Smooth muscle cell of the brain vasculature (primary cell): ENCODE measurements at regions not wholly inside any gene's neighbourhood (a gene's known extent, or its start where the extent isn't known, plus 50 kb on each side); places are given as distances from the start of the nearest gene placed in this dataset.

Source experiments
- DNase-seq: peaks from one replicate; pipeline ENCODE4 v3.0.0-alpha.2; 2012; ENCODE audit warnings: low read depth, low spot score

DNA sequence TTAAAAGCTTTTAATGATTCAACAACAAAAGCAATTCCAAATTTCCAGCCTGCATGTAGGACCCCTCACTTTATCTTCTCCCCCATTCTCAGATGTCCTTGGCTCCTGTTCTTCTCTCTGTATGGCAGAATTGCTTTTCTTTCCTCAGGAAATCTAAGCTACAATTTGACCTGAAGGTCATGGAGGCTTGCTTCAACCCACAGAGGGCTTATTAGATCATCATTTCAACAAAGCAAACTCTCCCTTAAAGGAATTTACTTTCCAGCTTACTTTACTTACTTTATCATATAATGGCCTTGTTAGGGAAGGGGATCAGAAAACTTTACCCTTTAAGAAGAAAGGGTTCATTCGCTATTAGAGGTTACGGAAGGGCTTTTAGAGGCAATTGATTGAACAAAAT lies 211.5 kb downstream of the RAD51AP2 start:
- DNase-seq, result no peak

DNA sequence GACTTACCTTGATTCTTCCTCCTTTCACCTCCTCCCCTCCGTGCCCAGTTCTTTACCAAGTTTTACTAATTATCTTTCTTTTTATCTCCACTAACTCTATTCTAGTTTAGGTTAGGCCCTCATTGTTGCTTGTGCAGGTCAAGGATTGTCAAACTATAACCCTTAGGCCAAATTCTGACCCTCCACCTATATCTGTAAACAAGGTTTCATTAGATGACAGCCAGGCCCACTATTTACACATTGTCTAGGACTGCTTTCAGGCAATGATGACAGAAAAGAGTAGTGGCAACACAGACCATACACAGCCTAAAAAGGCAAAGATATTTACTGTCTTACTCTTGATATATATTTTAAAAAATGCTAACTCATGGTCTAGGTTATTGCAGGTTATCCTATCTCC lies 212.0 kb downstream of the RAD51AP2 start:
- DNase-seq, result no peak

DNA sequence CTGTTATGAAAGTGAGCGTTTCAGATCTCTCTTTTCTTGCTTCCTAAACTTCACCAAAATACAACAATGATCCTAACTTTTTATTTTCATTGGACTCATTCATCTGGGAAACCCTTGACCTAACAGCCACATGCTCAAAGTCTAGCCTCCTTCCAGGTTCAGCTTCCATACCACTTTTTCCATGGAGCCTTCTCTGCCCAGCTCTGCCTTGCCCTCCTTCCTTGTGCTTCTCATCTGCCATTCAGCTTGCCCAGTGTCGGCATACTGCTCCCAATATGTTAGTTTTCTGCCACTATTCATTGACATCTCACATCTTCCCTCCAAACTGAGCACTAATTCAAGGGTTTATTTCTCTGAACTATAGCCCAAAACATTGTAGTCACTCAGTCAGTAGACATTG lies 214.7 kb downstream of the RAD51AP2 start:
- DNase-seq, result no peak

DNA sequence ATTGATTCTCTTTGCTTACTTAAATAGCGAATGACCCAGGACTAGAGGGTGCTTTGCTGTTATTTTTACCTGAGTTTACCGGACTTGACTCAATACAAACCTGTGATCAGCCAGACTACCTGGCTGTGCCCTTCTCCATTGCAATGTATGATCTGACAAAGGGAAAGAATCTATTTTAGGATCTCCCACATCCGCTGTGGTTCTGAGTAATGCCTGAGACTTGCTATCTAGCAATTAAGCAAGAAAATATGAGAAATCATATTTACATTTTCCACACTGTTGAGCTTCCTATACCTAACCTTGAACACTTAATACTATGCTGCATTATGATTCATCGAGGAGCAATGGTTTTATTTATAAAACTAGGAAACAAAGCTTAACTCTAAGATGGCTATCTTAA lies 215.2 kb downstream of the RAD51AP2 start:
- DNase-seq, result no peak

DNA sequence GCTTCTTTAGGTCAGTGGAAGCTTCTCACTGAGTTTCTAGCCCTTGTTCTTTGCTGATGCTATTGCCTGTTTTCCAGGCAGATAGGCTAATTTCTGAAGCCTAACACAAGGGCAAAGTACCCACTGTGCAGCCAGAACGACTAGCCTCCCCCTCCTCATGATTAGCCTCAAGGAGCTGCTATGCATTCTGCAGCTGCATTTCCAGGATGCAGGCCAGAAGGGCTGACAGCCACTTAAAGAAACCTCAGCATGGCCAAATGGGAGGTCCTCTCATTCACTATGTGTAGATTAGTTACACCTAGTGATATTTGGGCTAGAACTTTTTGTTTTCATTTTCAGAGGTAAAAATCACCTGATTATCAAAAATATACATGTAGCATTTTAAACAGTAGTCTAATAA lies 216.0 kb downstream of the RAD51AP2 start:
- no peak for DNase-seq

DNA sequence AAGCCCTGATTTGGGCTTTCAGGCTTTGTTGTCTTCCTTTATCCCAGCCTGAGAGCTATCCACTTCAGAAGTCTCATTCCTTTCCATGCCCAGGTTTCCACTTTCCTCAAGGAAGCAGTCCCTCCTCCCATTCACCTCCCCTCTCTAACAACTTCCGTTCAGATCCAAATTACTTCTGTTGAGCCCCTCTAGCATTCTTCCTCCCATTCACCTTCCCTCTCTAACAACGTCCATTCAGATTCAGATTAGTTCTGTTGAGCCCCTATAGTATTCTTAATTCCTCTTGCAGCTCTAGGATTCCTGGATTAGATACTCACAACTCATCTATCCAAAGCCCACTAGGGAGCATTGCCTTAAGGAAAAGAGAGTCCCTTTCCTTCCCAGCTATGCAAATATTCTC lies 216.8 kb downstream of the RAD51AP2 start:
- no peak for DNase-seq

DNA sequence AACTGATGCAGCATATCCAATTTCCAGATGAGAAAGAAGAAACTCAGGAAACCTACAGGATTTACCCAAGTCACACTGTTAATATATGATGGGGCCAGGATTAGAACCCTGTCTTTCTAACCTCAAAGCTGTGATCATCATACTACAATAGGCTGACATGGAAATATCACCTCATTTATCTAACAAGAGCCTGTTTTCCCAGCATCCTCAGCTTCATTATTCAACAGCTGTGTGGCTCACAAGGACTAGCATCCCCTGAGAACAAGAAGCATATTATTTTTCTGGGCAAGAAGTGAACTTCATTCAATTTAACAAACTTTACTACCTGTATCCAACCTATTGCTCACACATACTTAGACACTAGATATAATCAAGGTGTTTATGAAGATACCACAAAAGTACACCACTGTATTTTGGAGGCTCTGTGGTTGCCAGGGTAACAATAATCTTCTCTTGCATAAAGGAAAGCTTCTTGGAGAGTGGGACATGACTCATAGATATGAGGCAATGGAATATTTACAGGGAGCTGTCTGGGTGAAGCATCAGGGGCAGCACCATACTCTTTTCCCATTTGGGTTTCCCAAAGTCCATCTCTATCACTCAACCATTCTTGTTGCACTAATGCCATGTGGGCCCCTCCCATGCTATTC lies 218.2 kb downstream of the RAD51AP2 start:
- no peak for DNase-seq

DNA sequence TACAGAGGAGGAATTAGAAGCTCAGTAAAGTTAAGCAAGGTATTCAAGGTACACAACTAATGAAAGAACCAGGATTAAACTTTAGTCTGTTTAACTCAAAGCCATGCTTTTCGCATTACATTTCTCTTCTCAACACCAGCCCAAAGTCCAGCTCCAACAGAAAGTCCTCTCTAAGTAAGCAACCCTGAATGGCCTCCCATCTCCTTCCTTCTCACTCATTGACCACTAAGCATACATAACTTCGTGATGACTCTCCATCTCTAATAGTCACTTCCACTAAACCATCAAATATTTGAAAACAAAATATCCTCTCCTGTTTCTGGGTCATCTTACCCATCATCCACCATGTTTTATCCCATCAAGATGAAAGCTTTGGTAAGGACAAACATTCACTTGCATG lies 219.8 kb downstream of the RAD51AP2 start:
- DNase-seq, result no peak

DNA sequence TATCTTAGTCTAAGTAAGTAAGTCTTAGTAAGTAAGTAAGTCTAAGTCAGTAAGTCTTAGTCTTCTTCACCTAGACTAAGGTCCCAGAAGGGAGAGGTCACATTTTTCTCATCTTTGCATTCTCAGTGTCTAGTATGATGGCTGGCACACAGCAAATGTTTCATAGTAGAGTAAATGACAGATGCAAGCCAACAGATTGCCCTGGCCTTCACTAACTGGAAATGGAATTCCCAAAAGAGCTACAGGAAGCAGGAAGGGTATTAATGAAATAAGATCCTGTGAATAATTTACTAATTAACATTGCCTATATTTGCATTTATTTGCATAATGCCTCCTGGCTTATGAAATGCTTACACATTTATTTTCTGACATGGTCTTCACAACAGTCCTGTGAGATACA lies 221.6 kb downstream of the RAD51AP2 start:
- DNase-seq, result no peak

DNA sequence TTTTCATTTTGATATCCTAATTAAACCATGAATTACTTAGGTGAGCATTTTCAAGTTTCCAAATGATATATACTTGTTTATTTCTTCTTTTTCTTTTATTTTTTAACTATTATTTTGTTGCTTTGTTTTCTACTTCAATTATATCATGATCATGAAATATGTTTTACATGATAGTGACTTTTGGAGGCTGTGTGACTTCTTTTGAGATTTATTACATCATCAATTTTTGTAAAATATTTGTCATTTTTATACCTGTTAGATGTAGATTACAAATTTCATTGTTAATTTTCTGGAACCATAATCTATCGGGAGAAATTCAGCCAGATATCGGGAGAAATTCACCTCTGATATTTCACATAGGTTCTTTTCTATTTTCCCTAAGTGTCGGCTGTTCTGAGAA lies 228.6 kb downstream of the RAD51AP2 start:
- DNase-seq, result no peak

DNA sequence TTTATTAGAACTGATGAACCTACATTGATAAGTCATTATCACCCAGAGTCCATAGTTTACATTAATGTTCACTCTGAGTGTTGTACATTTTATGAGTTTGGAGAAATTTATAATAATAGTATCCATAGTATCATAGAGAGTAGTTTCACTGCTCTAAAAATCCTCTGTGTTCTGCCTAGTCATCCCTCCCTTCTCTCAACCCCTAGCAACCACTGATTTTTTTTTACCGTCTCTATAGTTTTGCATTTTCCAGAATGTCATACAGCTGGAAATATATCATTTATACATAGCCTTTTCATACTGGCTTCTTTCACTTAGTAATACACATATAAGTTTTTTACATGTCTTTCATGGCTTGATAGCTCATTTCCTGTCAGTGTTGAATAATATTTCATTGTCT lies 231.1 kb downstream of the RAD51AP2 start:
- DNase-seq, result no peak

DNA sequence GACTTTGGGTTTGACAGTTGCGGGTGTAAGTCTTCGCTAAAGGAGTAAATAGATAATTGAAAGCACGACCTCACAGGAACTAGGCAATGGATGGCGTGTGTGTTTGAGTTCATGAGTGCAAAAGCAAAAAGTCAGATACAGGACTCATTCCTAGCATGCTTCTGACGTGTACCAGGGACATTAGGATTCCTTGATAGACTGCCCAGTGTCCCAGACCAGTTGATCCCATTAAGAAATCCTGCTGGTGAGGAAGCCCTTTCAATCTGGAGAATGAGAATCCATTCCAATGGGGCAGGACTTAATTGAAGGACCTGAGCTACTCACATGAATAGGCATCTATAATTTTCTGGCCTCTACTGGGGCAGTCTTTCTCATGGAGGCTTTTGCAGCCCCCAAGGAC lies 235.4 kb downstream of the RAD51AP2 start:
- no peak for DNase-seq

DNA sequence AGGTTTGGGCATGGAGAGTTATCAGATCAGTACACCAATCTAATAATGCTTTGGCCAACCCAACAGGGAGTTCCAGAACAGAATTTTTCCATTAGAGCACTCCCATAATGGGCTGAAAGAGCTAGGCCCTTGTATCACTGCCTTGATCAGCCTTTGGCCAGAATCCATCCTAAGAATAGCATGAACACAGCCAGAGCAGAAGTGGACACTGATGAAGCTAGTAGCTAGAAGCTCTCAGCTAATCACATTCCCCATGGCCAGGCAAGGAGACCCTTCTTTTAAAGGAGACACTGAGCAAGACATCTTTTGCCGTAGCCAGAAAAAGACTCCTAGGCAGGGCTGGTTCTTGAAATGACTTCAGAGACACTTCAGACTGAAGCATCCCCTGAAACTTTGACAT lies 236.0 kb downstream of the RAD51AP2 start:
- DNase-seq, result no peak

DNA sequence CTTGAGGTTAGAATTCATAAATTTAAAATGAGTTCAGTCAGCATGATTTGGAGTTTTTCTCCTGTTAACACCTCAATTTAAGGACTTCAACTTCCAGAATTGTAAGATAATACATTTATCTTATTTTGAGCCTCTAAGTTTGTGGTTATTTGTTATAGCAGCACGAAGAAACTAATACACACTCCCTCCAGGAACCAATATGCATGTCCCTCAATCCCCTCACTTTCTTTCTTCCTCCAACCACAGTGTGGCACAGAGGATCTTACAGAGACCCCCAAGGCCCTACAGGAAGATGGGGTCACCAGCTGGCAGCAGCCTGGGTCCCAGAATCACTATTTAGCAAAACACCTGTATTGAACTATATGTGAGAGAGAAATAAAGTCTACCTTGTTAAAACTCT lies 242.0 kb downstream of the RAD51AP2 start:
- no peak for DNase-seq

DNA sequence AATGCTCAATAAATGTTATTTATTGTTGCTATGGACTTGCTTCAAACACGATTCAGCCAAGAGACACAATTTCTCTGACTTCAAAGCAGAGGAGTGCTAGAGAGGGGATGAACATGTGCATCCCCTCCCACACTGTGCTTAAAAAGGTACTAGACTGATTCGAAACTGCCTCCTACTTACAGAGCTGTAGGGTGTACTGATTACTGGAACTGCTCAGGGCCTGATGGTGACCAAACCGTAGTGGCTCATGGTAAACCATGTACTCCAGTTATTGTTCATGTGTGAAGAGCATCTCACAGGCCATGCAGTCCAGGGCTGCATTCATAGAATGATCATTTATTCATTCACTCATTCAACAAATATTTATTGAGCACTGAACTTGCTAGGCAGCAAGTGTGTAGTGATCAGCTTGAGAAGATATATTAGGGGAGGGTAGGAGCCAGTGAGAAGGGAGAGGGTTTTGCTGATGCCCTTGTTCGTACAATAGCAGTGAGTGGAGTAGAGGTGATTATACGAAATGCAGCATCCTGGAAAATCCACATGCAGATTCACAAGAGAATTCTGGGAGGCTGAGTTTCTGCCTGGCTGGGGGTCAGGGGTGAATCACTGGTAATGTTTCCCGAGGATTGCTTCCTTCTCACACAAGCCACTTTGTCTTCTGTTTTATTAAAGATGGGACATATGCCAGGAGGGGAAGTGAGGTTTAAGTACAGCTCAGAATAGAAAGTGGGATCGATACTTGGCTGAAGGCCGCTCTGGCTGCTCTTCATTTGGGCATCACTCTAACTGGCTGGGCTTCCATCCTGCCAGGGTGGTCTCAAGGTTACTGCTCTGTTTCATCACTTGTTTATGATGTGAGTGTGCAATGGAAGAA lies 245.4 kb downstream of the RAD51AP2 start:
- DNase-seq, result no peak

DNA sequence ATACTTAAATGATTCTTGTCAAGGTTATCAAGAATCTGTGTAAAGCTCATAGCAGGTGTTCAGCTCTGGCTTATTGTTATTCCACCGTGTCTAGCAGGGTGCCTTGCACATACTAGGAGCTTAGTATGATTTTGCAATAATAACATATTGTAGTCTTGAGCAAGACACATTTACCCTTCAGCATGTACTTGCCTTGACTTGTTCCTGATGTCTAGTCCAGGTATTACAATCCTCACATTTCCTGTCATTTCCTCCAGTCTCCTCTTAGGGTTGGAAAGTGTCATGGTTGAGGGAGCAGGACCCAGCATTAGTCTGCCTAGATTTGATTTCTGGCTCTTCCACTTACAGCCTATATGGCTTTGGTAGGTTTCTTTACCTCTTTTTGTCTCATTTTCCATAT lies 246.1 kb downstream of the RAD51AP2 start:
- DNase-seq, result no peak

DNA sequence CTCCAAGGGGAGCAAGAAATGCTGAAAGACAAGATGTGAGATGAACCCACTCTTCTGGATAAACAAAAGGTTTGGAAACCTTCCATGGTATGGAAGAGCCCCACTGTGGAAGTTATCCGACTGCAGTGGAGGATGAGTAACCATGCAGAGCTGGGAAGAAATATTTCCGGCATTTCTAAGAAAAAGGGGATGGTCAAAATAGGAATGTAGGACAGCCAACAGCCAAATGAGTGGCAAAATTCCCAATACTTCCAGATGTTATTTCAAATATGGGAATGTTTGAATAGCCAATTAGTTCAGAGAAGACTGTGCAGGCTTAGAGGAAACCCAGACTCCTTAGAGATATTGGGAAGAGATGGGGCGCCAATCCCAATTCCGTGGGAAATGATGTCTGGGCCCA lies 246.8 kb downstream of the RAD51AP2 start:
- no peak for DNase-seq

DNA sequence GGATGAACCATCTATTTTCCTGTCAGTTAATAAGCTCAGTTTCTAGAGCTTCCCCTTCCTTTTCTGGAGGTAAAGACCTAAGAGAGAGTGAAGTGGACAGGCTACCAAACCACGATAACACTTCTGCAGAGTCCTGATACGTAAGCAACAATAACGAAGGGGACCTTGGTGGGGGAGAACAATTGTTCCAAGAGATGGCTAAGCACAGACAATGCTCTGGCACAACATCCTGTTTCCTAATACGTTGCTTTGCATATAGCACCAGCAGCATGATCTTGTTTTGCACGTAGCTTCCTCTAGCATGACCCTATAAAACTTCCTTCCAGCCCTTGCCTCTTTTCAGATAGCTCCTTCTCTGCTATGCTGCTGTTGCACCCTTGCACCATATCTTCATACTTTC lies 247.3 kb downstream of the RAD51AP2 start:
- DNase-seq, result no peak

DNA sequence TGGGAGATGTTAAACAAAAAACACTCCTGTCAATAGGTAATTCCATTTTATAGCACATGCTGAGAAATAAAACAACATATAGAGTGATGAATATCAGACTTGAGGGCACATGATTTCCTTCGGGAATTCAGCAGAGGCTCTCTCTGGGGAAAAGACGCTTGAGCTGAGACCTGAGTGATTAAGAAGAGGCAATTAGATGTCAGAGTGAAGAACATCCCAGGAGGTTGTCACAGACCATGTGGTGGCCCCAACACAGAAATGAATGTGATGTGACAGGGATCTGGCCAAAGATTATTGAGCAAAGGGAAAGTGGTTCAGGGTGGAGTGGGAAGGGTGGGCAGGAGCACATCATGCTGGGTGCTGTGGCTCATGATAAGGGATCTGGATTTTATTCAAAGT lies 254.7 kb downstream of the RAD51AP2 start:
- no peak for DNase-seq

DNA sequence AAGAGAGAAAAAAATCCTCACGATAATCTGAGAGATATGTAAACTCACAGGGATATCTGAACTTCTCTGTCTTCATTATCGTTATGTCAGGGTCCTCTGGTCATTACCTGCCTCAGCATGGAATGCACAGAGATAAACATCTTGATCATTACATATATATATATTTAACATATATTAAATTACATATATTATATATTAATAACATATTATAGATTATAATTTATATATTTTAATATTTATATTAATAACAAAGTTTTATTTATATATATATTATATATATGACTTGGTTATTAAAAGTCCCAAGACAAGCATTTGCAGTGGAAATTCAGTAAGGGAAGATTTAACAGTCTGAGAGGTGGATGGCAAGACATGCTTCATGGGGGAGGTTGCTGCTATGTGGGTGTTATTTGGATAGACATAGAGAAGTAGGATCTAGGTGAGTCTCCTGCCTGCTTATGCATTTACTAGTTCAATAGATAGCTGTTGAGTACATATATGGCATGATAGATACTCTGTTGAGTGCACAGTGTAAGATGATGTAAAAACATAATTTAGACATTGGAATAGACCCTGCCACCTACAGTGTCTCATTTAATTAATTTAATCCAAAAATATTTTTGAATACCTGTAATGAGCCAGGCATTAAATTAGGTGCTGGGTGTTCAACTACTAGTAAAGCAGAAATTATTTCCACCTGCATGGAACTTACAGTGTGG lies 255.2 kb downstream of the RAD51AP2 start:
- DNase-seq, result no peak

DNA sequence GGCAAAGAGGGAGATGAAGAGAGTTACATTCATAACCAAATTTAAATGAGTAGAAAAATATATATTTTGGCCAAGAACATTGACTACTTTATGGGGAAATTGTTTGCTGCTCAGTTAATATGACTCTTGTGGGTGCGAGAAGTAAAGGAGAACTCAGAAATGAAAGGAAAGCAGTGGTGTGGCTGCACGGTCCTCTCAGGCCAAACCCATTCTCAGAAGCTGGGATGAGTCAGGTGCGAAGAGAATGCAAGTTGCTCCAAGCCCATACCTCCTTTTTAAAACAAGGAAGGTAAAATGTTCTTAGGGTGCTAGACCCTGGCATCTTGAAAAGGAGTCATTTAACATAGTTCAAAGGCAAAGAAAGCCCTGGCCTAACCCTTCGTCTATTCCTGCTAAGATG lies 258.6 kb downstream of the RAD51AP2 start:
- no peak for DNase-seq

DNA sequence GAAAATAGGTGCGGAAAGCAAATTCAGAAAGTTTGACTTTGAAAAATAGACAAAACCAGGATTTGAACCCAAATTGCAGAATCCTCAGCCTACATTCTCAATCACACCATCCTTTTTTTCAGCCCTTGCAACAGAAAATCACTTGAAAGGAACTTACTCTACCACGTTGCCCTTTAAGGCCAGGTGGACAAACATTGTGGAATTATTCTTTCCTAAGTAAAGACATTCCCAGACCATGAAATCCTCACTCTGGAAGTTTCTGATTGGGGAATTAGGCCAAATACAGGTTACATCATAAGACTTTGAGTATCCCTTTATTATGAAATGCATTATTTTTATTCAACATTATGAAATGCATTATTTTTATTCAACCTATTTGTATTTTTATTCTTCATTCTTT lies 259.4 kb downstream of the RAD51AP2 start:
- DNase-seq, result no peak
